ENCODE measurements at regions not wholly inside any gene's neighbourhood (a gene's known extent, or its start where the extent isn't known, plus 50 kb on each side); places are given as distances from the start of the nearest gene placed in this dataset.

DNA sequence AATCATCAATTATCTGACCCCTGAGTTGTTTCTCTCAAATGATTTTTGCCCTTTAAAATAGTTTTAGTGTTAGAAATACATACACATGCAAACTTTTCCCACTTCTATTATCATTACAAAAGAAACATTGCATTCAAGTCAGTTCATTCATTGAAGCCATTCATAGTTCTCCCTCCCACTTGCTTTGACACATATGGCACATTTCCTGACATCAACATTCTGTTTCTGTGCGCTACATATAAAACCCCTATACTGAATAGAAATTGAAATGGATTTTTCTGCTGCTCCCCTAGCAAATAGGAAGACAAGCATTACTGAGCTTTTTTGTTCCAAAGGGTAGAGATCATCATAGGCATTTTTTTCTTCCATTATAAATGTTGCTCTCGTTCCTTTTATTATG, 497.9 kb upstream of the PCDH10 start:
- TF ChIP-seq CTCF (IDR thresholded peaks at IDR 0.05) (no peak), POLR2A (IDR thresholded peaks at IDR 0.05) (no peak)

Measured in Peyer's patch (tissue), 4 donors.